Neural crest cell (in vitro differentiated cells): ENCODE measurements at regions not wholly inside any gene's neighbourhood (a gene's known extent, or its start where the extent isn't known, plus 50 kb on each side); places are given as distances from the start of the nearest gene placed in this dataset.

ENCODE experiments used
- DNase-seq: peaks from one replicate; pipeline ENCODE4 v3.0.0; 2021; ENCODE audit warnings: low read depth, mixed read lengths, low spot score
- H3K27ac Mint-ChIP-seq: one replicate; pipeline ENCODE4 v1.8.0; 2021; ENCODE audit warnings: mild to moderate bottlenecking, mixed read lengths; ENCODE audit not compliant: unreplicated experiment
- H3K27me3 Mint-ChIP-seq: 2 replicates; pipeline ENCODE4 v1.8.0; 2021; ENCODE audit warnings: low read depth, mild to moderate bottlenecking, mixed read lengths
- H3K36me3 Mint-ChIP-seq: 2 replicates; pipeline ENCODE4 v1.8.0; 2021; ENCODE audit warnings: low read depth, mild to moderate bottlenecking, mixed read lengths
- H3K4me1 Mint-ChIP-seq: 2 replicates; pipeline ENCODE4 v1.8.0; 2021; ENCODE audit warnings: mixed read lengths
- H3K4me3 Mint-ChIP-seq: one replicate; pipeline ENCODE4 v1.8.0; 2021; ENCODE audit warnings: mild to moderate bottlenecking, mixed read lengths
- H3K9me3 Mint-ChIP-seq: 2 replicates; pipeline ENCODE4 v1.8.0; 2021; ENCODE audit warnings: mixed read lengths
- CTCF ChIP-seq: fragments of 200-600 bp; sonication (generic); conservative IDR thresholded peaks from 2 replicates; pipeline ENCODE4 v1.5.0; 2021; ENCODE audit warnings: antibody characterized with exemption, mild to moderate bottlenecking

GRCh38 chr6:88304520-88304919 is 138.4 kb upstream of the CNR1 start:
- Mint-ChIP-seq H3K27me3 (no peaks in the 10 kb centered on the region), H3K36me3 (no peaks in the 10 kb centered on the region), H3K9me3 (no peaks in the 10 kb centered on the region), H3K4me1 (peaks cover 8% of the 10 kb centered on the region), H3K4me3 (no peak overlapping the region), H3K27ac (no peak overlapping the region)
- no peak for DNase-seq
- no peak for TF ChIP-seq CTCF

DNA sequence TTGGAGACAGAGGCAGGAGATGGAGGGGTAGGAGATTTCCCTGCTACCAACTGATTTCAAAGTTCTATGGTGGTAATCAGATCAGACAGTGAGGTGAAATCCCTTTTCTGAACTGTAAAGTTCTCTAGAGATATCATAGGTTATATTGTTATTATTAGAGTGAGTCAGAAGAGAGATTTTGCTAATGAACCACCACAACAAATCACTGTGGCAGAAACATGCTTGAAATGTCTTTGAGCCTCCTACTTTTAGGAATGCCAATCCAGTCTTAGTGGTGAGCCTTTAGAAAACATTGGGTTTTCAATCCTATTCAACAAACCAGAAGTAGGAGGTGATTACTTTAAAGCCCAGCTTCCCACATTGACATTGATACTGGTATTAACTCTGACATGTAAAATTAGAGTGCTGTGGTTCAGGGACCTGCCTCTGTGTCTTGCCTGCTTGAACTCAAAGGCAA is 136.7 kb upstream of the CNR1 start:
- no peaks in the 10 kb centered on the region for H3K9me3 Mint-ChIP-seq
- H3K4me3 Mint-ChIP-seq, result no peak overlapping the region
- no peak for TF ChIP-seq CTCF
- H3K27ac Mint-ChIP-seq, result no peak overlapping the region
- no peaks in the 10 kb centered on the region for H3K36me3 Mint-ChIP-seq
- H3K27me3 Mint-ChIP-seq, result no peaks in the 10 kb centered on the region
- DNase-seq, result no peak
- H3K4me1 Mint-ChIP-seq, result peaks cover 14% of the 10 kb centered on the region

DNA sequence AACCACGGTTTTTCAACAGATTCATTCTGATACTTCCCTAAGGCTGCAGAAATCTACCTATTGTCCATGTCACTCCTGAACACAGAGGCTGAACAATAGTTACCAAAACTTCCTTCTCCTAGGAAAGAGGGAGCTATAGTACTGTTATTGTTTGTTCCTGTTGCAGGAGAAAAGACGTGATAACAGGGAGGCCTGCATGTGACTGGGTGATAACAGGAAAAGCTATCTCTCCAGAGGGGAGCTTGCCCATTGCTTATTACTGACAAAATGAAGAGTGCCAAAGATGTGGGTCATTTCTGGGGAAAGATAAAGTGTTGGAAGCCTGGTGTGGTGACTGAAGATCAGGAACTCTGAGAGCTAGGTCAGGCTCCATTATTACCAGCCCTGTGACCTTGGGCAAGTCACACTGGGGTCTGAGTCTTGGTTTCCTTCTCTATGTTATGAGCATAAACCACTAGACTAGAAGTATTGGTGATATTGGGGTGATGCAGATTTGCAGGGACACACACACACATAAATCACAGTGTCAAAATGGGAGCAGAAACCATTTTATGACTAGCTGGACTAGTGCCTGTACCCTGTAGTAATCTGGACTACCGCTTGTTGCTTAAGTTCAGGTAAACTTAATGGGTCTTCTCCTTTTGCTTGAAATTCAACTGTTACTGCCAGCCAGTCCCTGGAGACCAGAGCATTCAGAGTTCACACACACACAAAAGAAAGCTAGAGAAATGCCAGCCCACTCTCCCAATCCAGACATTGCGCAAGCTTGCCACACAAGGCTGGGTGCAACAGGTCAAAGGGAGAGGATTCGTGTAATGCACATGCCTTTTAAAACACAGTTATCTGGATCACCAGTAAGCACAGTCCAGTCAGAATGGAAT is 136.0 kb upstream of the CNR1 start:
- no peak overlapping the region for H3K4me3 Mint-ChIP-seq
- no peaks in the 10 kb centered on the region for H3K27me3 Mint-ChIP-seq
- H3K4me1 Mint-ChIP-seq, result peaks cover 19% of the 10 kb centered on the region
- H3K36me3 Mint-ChIP-seq, result no peaks in the 10 kb centered on the region
- no peaks in the 10 kb centered on the region for H3K9me3 Mint-ChIP-seq
- H3K27ac Mint-ChIP-seq, result no peak overlapping the region
- no peak for DNase-seq
- TF ChIP-seq CTCF, result no peak

DNA sequence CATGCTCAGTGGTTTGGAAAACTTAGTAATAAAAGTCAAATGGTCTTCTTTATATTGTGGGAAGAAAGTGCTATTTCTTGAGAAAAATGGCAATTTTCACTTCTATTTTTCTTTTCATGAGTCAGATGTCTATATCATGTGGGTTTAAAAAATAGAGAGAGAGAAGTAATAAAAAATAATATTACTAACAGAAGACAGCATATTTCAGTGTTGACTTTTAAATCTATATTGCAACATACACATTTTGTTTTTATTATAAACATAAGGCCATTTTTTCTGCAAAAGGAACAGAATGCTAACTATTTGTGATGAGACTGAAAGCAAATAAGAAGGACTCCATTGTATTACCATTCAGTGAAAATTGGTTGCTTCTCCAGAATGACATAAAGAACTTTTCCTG is 135.1 kb upstream of the CNR1 start:
- peaks cover 27% of the 10 kb centered on the region for H3K4me1 Mint-ChIP-seq
- no peak for DNase-seq
- H3K9me3 Mint-ChIP-seq, result no peaks in the 10 kb centered on the region
- no peak for TF ChIP-seq CTCF
- no peaks in the 10 kb centered on the region for H3K36me3 Mint-ChIP-seq
- H3K27ac Mint-ChIP-seq, result no peak overlapping the region
- H3K4me3 Mint-ChIP-seq, result no peak overlapping the region
- H3K27me3 Mint-ChIP-seq, result no peaks in the 10 kb centered on the region

DNA sequence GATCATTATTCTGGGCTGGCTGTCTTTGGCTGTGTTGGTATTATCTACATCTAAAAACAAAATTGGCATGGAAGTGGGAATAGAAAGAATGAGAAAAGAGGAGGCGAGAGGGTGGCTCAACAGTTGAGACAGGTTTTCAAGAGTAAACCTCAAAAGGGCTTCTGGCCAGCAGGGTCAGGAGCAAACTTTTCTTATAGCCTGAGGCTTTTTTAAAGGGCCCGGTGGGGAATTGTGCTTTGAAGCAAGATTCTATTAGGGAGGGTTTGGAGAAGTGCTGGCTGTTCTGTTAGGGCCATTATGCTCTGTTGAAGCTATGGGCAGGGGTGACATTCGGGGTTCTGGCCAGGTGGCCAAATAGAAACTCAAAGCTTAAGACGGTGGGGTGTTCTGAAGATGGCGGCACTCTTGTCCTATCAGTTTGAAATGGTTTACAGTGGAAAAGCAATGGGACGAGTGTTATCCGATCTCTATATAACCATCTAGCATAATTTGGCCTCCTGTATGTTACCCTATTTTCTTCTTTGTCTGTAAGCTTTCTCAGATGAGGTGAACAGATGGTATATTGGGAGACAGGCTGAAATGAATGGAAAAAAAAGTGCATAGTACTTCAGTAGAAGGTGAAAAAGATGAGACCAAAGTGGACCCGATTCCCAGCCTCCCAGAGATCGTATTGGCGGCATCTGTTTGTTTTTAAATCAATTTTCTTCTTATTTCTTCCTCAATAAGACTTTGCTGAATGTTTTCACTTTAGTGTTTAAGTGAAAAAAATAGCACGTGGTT is 132.1 kb upstream of the CNR1 start:
- Mint-ChIP-seq H3K36me3 (no peaks in the 10 kb centered on the region), H3K27ac (no peak overlapping the region), H3K27me3 (no peaks in the 10 kb centered on the region), H3K4me3 (no peak overlapping the region), H3K9me3 (no peaks in the 10 kb centered on the region), H3K4me1 (peaks cover 29% of the 10 kb centered on the region)
- no peak for TF ChIP-seq CTCF
- DNase-seq, result no peak
